DMS 273 (cell line): ENCODE measurements at regions not wholly inside any gene's neighbourhood (a gene's known extent, or its start where the extent isn't known, plus 50 kb on each side); places are given as distances from the start of the nearest gene placed in this dataset.
A peak's percentile ranks its signal among the peaks of the same experiment; 100 is the strongest.

ENCODE experiments used
- DNase-seq: peaks from one replicate; lab custom pipeline; 2025; ENCODE audit not compliant: unreplicated experiment; lab: John Stamatoyannopoulos, UW

DNA sequence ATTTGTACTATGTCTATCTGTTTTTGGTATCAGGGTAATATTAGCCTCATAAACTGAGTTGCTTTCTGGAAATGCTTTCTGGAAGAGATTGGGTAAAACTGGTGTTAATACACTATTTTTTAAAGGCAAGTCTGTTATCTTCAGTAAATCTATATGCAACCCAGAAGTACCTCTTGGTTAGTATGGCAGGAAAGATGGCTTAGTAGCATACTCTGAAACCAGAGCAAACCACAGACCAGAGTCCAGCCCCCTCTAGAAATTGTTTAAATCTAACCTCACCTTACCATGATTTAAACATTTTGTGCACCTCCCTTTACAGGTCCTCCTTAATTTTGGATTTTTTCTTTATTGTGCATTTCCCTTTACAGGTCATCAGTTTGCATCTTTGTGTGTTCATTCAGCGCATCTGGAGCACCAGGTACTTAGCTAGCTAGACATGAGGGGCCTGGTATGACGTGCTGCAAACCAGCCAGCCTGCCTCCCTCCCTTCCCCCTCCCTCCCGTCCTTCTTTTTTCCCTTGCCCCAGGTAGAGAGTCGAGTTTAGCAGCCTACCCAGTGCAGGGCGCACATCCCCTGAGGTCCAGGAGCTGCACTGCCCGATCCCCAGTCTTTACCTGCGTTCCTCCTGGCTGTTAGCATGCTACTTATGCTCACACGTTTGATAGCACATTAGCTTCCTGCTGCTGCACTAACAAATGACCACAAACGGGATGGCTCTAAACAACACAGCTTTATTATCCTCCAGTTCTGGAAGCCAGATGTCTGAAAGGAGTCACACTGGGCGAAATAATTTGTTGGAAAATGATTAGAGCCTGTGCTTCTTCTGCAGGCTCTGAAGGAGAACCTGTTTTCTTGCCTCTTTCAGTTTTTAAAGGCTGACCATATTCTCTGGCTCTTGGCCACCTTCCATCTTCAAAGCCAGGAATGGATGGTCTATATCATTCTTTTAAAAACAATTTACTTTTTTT, 299.9 kb upstream of the HABP2 start:
- no peak for DNase-seq

DNA sequence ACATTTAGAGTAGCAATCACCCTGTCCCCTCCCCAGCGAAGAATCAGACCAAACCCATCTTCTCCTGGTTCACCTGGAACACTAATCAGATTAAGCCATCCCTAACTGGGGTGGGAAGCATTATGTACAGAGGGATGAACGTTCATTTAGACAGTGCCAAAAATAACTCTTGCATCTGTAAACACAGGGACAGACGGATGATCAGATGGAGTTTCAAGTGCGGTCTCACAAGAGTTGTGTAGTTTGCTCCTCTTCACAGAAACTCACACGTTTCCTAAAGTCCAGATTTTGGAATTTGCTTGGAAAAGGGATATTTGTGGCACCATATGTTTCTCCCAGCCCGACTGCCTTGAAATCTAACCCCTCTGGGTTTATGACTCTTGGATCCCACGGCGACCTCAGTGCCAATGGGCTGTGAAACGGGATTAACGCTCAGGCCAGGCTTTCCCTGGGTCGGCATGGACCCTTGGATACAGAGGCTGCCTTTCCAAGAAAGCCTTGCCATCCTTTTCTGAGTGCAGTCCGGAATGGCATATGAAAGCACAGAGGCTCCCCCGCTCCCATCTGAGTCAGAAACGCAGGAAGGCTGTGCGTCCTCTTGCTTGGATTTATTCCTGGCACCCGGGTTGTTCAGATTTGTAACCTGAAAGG, 293.2 kb upstream of the HABP2 start:
- peak; percentile 8 for DNase-seq

DNA sequence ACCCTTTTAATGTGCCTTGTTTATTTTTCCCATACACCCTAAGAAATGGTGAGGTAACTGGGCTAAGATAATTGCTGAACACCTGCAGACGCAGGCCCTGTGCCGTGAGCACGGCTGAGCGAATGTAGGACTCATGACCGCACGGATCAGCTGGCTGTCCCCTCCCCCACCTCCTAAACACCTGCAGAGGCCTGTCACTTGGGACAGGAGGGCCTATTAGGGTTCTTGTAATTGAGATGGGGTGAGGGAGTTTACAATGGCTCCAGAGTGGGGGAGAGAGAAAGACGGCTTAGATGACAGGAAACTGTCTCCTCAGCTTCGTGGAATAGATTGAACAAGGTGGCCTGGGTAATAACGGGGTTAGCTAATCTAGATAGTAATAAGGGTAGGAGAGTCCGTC, 291.7 kb upstream of the HABP2 start:
- DNase-seq, result no peak

- peak; percentile 2 for DNase-seq
Observed at GRCh38 chr10:113261611-113262091, 291.2 kb upstream of the HABP2 start.

DNA sequence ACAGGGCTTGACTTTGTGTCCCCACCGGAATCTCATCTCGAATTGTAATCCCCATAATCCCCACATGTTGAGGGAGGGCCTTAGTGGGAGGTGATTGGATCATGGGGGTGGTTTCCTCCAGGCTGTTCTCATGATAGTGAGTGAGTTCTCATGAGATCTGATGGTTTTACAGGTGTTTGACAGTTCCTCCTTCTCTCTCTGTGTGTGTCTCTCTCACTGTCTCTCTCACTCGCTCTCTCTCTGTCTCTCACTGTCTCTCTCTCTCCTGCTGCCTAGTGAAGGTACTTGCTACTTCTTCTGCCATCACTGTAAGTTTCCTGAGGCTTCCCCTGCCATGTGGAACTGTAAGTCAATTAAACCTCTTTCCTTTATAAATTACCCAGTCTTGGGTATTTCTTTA, 289.8 kb upstream of the HABP2 start:
- no peak for DNase-seq

- DNase-seq, result no peak
Observed at GRCh38 chr10:113264333-113265131, 288.3 kb upstream of the HABP2 start.

GRCh38 chr10:113266147-113266546, 286.7 kb upstream of the HABP2 start:
- DNase-seq, result no peak

DNA sequence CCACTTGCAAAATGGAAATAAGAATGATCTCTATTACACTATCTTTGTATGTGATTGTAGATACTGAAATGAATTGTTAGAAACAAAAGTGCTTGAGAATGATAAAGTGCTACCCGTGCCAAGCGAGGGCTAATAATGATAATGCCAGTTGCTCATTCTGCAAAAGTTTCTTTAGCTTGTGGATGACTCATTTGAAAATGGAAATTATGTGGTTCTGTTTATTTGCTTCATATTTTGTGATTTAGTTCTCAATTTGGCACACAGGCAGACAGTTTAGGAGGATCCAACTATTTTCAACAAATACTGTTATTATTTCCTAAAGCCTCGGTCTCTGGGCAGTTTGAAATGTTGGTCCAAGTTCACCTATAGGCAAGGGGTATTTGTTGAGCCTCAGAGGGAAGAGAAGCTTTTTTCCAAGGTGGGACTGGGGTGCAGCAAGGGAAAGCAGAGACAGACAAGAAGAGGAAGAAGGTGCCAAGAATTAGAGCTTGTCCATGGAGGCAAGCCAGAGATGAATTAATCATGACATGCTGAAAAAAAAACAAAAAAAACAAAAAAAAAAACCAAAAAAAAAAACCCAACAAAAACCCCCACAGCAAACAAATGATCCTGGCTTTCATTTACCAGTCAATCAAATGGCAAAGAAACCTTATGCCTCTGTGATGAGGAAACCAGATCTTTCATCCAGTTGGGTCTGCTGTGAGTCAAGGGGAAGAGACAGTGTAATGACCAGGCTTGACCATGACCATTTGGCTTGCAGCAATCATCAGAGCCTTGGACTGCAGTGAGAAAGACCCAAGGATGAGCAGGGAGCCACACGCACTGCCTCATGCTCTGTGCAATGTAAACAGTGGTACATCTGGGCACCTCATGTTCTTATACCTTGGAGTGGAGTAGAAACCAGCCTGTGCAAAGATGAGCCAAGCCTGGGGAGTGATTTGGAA, 285.0 kb upstream of the HABP2 start:
- no peak for DNase-seq

- DNase-seq, result no peak
Observed at GRCh38 chr10:113269333-113269732, 283.5 kb upstream of the HABP2 start.

DNA sequence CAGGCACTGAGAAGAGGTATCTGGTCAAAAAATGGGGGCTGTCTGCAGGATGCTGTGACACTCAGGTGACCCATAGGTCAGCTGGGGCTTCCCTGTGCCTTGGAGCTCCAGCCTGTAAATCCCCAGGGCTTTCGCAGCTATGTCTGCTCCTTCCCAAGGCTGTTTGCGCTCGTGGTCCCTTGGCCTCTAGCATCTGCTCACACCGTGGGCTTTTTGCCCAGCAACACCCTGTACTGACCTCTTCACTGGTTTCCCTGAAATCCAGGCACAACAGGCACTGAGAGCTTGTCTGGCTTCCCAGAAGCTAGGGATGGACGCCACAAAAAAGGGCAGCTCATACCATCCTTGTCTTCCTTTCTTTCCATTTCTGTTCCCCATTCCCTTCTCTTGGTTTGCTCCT, 280.3 kb upstream of the HABP2 start:
- DNase-seq, result no peak

DNA sequence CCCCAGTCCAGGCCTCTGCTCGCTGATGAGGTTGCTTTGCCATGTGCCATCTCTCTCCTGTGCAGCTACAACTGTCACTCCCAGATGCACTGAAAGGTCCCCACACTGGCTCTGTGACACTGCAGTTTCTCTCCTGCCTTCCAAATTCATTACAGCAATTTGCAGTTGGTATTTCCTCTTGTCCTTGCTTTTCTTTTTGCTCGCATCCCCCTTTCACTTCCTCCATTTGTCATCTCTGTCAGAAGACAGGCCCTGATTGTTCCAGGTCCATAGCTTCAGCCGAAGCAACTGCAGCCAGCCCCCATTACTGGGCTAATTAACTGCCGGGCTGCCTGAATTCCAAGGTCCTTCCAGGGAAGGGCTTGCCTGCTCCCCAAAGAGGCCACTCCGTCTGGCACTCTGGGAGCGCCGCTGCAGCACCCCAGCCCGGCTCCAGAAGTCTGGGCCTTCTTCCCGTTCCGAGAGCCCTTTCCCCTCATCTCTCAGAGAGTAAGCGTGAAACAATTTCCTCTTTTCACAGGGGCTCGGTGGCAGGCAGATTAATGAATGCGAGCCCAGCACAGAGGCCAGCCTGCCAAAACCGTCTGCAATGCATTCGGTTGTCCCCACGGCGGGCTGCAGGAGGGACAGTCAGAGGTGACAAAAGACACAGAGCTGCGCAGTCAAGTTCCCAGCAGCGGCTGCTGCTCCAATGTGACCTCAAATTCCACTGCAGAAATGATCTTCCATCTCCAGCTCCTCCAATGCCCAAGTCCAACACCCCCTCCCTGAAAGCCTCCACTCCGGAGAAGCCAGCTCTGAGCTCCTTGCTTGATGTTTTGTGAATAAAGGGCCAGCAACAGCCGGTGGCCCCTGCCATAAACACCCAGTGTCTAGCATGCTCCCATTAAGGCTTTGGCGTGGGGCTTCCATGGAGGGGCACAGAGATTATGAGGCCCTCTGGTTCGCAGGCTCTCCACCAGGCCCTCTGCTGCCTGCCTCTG, 279.4 kb upstream of the HABP2 start:
- DNase-seq, result no peak

- peak; percentile 69 for DNase-seq
Observed at GRCh38 chr10:113274176-113274829, 278.6 kb upstream of the HABP2 start.

DNA sequence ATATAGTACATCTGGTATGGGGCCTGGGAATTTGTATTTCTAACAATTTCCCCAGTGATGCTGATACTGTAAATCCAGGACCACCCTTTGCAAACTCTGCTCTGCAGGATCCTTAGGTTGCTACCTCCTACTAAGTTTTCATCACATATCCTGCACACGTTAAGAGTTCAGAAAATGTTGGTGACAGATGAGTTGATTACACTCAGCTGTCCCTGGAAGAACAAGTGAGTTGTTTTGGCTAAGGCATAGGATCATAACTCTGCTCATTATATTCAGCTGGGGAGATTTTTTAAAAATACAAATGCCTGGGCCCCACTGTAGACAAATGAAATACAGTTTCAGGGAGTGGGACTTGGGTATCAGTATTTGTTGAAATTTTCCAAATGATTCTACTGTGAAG, 274.6 kb upstream of the HABP2 start:
- DNase-seq, result no peak

DNA sequence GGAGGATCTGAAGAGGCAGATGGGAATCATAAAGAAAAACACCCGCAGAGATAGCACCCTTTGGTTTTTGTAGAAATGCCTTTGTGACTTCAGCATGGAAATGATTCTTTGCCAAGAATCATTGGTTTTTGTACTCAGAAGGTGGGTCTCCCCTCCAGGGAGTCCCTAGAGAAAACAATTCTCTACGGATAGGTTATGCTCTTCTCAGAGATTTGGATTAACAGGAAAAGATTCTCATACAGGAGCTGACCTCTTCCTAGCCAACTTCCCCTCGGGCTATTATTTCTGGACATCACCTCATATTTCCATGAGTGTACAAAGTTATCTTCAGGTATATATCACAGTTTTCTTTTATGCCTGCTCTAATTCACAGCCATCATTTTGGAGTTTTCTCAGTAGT, 274.2 kb upstream of the HABP2 start:
- no peak for DNase-seq

DNA sequence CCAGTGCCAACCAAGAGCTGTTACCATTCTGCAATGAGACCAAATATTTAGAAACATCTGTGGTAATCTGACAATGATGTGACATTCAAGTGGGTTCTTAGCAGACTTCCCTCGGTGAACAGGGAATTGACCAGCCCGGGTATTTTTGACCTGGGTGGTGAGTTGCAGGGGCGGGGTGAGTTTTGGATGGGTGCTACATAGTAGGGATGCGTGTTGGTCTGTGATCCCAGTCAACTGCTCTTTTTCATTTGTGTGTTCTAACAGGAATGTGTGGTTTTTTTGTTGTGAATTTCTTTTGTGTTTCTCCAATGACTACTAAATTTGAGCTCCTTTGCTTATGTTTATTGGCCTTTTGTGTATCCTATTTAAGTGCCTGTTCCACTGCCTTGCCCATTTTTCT, 273.6 kb upstream of the HABP2 start:
- DNase-seq, result no peak

DNA sequence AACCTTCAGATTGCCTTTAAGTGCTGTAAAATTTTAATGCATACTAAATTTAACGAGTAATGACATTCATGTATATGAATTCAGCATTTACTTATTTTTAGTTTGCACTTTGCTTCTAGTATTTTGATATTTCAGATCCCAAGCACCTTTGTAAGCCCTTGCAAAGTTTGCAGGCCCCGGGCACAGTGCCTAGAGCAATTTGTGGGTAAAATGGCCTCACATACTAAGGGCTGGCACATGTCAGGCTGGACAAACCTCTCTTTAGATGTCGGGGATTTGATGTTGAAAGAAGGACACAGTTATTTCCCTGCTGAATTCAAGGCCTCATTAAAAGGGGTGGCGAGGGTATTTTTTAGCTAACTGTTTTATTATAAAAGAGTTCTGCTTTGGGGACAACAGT, 270.3 kb upstream of the HABP2 start:
- DNase-seq, result no peak

GRCh38 chr10:113283189-113283588, 269.7 kb upstream of the HABP2 start:
- DNase-seq, result no peak

GRCh38 chr10:113284635-113285034, 268.2 kb upstream of the HABP2 start:
- DNase-seq, result no peak

GRCh38 chr10:113285305-113285704, 267.5 kb upstream of the HABP2 start:
- no peak for DNase-seq
